H1 (cell line): ENCODE measurements at regions not wholly inside any gene's neighbourhood (a gene's known extent, or its start where the extent isn't known, plus 50 kb on each side); places are given as distances from the start of the nearest gene placed in this dataset.

Experiments used
- CTCF ChIA-PET: fragments of 300-600 bp; sonication (Branson Sonifier 250); formaldehyde crosslinking; loops from one replicate; lab custom pipeline; 2021; ENCODE audit not compliant: partially characterized antibody; lab: Charles Lee
- POLR2A ChIA-PET: fragments of 300-600 bp; sonication (Branson Sonifier 250); formaldehyde crosslinking; loops from one replicate; lab custom pipeline; 2021; ENCODE audit warnings: inconsistent platforms; ENCODE audit not compliant: partially characterized antibody; lab: Charles Lee
- DNase-seq, 2 experiments: peaks; one replicate each; pipeline versions ENCODE4 v3.0.0 to v3.0.0-alpha.2; 2010 to 2022; ENCODE audit warnings: low spot score in 2 of 2, low read depth in 1 of 2, mixed read lengths in 1 of 2
- FAIRE-seq: peaks from 2 replicates; lab custom pipeline; 2011; peaks lifted over from hg19 to GRCh38; lab: Jason Lieb, UNC
- H2AFZ ChIP-seq: 2 replicates; pipeline ENCODE4 v1.8.1; 2012; ENCODE audit warnings: low read length, inconsistent platforms
- H2AK5ac ChIP-seq: 2 replicates; pipeline ENCODE4 v1.6.1; 2013; ENCODE audit warnings: low read depth, low read length
- H2BK120ac ChIP-seq: replicated peaks from 2 replicates; pipeline ENCODE3; 2013; ENCODE audit warnings: low read depth, low read length, inconsistent platforms
- H2BK12ac ChIP-seq: 2 replicates; pipeline ENCODE4 v1.6.1; 2013; ENCODE audit warnings: low read depth, low read length
- H2BK15ac ChIP-seq: 2 replicates; pipeline ENCODE4 v1.6.1; 2013; ENCODE audit warnings: low read length
- H2BK20ac ChIP-seq: 2 replicates; pipeline ENCODE4 v1.6.1; 2013; ENCODE audit warnings: low read length
- H2BK5ac ChIP-seq: 2 replicates; pipeline ENCODE4 v1.6.1; 2013; ENCODE audit warnings: low read depth, low read length
- H3K14ac ChIP-seq: 2 replicates; pipeline ENCODE4 v1.6.1; 2013; ENCODE audit warnings: inconsistent platforms; ENCODE audit not compliant: insufficient read length
- H3K18ac ChIP-seq: 2 replicates; pipeline ENCODE4 v1.6.1; 2013; ENCODE audit warnings: low read length; ENCODE audit errors: extremely low read depth
- H3K23ac ChIP-seq: 2 replicates; pipeline ENCODE4 v1.6.1; 2013; ENCODE audit warnings: inconsistent platforms; ENCODE audit not compliant: insufficient read length
- H3K23me2 ChIP-seq: 2 replicates; pipeline ENCODE4 v1.6.1; 2013; ENCODE audit warnings: low read depth, low read length
- H3K27ac ChIP-seq: 2 replicates; pipeline ENCODE4 v1.6.1; 2011; ENCODE audit warnings: low read depth, low read length, inconsistent platforms
- H3K27me3 ChIP-seq, 4 experiments: replicated peaks in 1 of 4; 1 replicate in 1 of 4; 2 replicates in 3 of 4; pipeline versions ENCODE4 v1.6.1 to v1.8.1; 2011 to 2013; ENCODE audit warnings: low read length in 3 of 4, mild to moderate bottlenecking in 3 of 4, inconsistent platforms in 2 of 4, mixed read lengths in 2 of 4, moderate library complexity in 1 of 4; ENCODE audit not compliant: control insufficient read depth in 3 of 4, insufficient read depth in 3 of 4; ENCODE audit errors: extremely low read depth in 1 of 4
- H3K36me3 ChIP-seq, 4 experiments: 2 replicates each; pipeline versions ENCODE4 v1.6.1 to v1.8.1; 2011 to 2013; ENCODE audit warnings: mild to moderate bottlenecking in 4 of 4, low read length in 3 of 4, moderate library complexity in 2 of 4, control low read depth in 1 of 4, inconsistent platforms in 1 of 4; ENCODE audit not compliant: insufficient read depth in 4 of 4, control insufficient read depth in 2 of 4
- H3K4ac ChIP-seq: replicated peaks from 2 replicates; pipeline ENCODE3; 2013; ENCODE audit warnings: low read length, low read depth, mixed read lengths, inconsistent platforms; ENCODE audit not compliant: insufficient read length
- H3K4me1 ChIP-seq, 4 experiments: replicated peaks in 1 of 4; 1 replicate in 1 of 4; 2 replicates in 3 of 4; pipeline versions ENCODE4 v1.6.1 to v1.8.1; 2011 to 2013; ENCODE audit warnings: low read length in 3 of 4, inconsistent platforms in 2 of 4, mixed read lengths in 1 of 4; ENCODE audit not compliant: insufficient read depth in 4 of 4, control insufficient read depth in 3 of 4
- H3K4me2 ChIP-seq, 2 experiments: 2 replicates each; pipeline versions ENCODE4 v1.6.1 to v1.8.1; 2011 to 2013; ENCODE audit warnings: low read depth in 2 of 2, low read length in 2 of 2, control low read depth in 1 of 2, inconsistent platforms in 1 of 2, mild to moderate bottlenecking in 1 of 2; ENCODE audit not compliant: insufficient read depth in 1 of 2
- H3K4me3 ChIP-seq, 4 experiments: fragments of 200-600, 300-600 bp in 1 of 4; sonication (generic), shearing (Covaris generic), sonication (Bioruptor Twin) in 1 of 4; 2 replicates each; pipeline versions ENCODE4 v1.5.1 to v1.8.1; 2011 to 2016; ENCODE audit warnings: low read length in 4 of 4, low read depth in 3 of 4, control low read depth in 2 of 4, inconsistent platforms in 2 of 4, mild to moderate bottlenecking in 2 of 4, mixed read lengths in 1 of 4, moderate library complexity in 1 of 4; ENCODE audit not compliant: insufficient read depth in 2 of 4; ENCODE audit errors: extremely low read depth in 1 of 4
- H3K56ac ChIP-seq: replicated peaks from 2 replicates; pipeline ENCODE3; 2013; ENCODE audit warnings: low read depth, mild to moderate bottlenecking, mixed read lengths, low read length, inconsistent platforms; ENCODE audit not compliant: insufficient read length
- H3K79me1 ChIP-seq: 2 replicates; pipeline ENCODE4 v1.6.1; 2013; ENCODE audit warnings: low read depth, low read length, control low read depth
- H3K79me2 ChIP-seq, 2 experiments: 2 replicates each; pipeline versions ENCODE4 v1.6.1 to v1.8.1; 2012 to 2013; ENCODE audit warnings: low read length in 2 of 2, mild to moderate bottlenecking in 2 of 2, inconsistent platforms in 1 of 2; ENCODE audit not compliant: insufficient read depth in 2 of 2, control insufficient read depth in 1 of 2
- H3K9ac ChIP-seq, 4 experiments: replicated peaks in 1 of 4; 1 replicate in 1 of 4; 2 replicates in 3 of 4; pipeline versions ENCODE4 v1.6.1 to v1.8.1; 2011 to 2013; ENCODE audit warnings: low read depth in 3 of 4, low read length in 3 of 4, control low read depth in 2 of 4, mild to moderate bottlenecking in 2 of 4, moderate library complexity in 2 of 4, inconsistent platforms in 1 of 4; ENCODE audit errors: extremely low read depth in 1 of 4
- H3K9me3 ChIP-seq, 2 experiments: 2 replicates each; pipeline versions ENCODE4 v1.6.1 to v1.8.1; 2012 to 2013; ENCODE audit warnings: mild to moderate bottlenecking in 2 of 2, moderate library complexity in 2 of 2, control low read depth in 1 of 2, inconsistent platforms in 1 of 2, low read depth in 1 of 2, low read length in 1 of 2, mixed read lengths in 1 of 2; ENCODE audit not compliant: insufficient read depth in 2 of 2
- H4K20me1 ChIP-seq, 2 experiments: replicated peaks in 1 of 2; 2 replicates each; pipeline versions ENCODE3 to v1.8.1; 2011 to 2013; ENCODE audit warnings: inconsistent platforms in 2 of 2, low read length in 2 of 2, mild to moderate bottlenecking in 1 of 2; ENCODE audit not compliant: insufficient read depth in 2 of 2, control insufficient read depth in 1 of 2
- H4K5ac ChIP-seq: 2 replicates; pipeline ENCODE4 v1.6.1; 2013; ENCODE audit warnings: low read length, low read depth, mixed read lengths, inconsistent platforms; ENCODE audit not compliant: insufficient read length
- H4K8ac ChIP-seq: 2 replicates; pipeline ENCODE4 v1.8.0; 2013; ENCODE audit warnings: mild to moderate bottlenecking, moderate library complexity, low read length, inconsistent platforms; ENCODE audit not compliant: insufficient read depth; ENCODE audit errors: extremely low read depth
- H4K91ac ChIP-seq: replicated peaks from 2 replicates; pipeline ENCODE3; 2013; ENCODE audit warnings: low read length, mixed read lengths, inconsistent platforms; ENCODE audit not compliant: insufficient read length
- BACH1 ChIP-seq: IDR thresholded peaks from 2 replicates; pipeline ENCODE4 v1.6.1; 2012; ENCODE audit warnings: low read length, improper control_type of control experiment
- CHD1 ChIP-seq: IDR thresholded peaks from 2 replicates; pipeline ENCODE4 v1.6.1; 2012; ENCODE audit warnings: low read depth, low read length, improper control_type of control experiment
- EP300 ChIP-seq, 2 experiments: IDR thresholded peaks; 1 replicate in 1 of 2; 2 replicates in 1 of 2; pipeline ENCODE4 v1.6.1; 2011 to 2012; ENCODE audit warnings: low read depth in 2 of 2, low read length in 2 of 2, mild to moderate bottlenecking in 2 of 2, borderline replicate concordance in 1 of 2, inconsistent platforms in 1 of 2, moderate library complexity in 1 of 2
- FOSL1 ChIP-seq: IDR thresholded peaks from 2 replicates; pipeline ENCODE4 v1.6.1; 2011; ENCODE audit warnings: mild to moderate bottlenecking, low read depth, low read length, moderate library complexity; ENCODE audit not compliant: insufficient read depth
- GABPA ChIP-seq: IDR thresholded peaks from 2 replicates; pipeline ENCODE4 v1.6.1; 2011; ENCODE audit warnings: mild to moderate bottlenecking, low read length, moderate library complexity, borderline replicate concordance; ENCODE audit not compliant: insufficient read depth
- HDAC6 ChIP-seq: IDR thresholded peaks from one replicate; pipeline ENCODE4 v1.7.1; 2012; ENCODE audit warnings: low read depth, mild to moderate bottlenecking, inconsistent platforms, low read length, moderate library complexity
- JUN ChIP-seq: IDR thresholded peaks from 2 replicates; pipeline ENCODE4 v1.6.1; 2011; ENCODE audit warnings: low read depth, mild to moderate bottlenecking, improper control_type of control experiment, low read length
- KDM4A ChIP-seq: IDR thresholded peaks from one replicate; pipeline ENCODE4 v1.7.1; 2012; ENCODE audit warnings: low read depth, mild to moderate bottlenecking, moderate library complexity, low read length, inconsistent platforms; ENCODE audit not compliant: severe bottlenecking
- MAFK ChIP-seq: IDR thresholded peaks from 2 replicates; pipeline ENCODE4 v1.6.1; 2012; ENCODE audit warnings: low read depth, mild to moderate bottlenecking, improper control_type of control experiment, low read length
- NRF1 ChIP-seq: IDR thresholded peaks from 2 replicates; pipeline ENCODE4 v1.6.1; 2011; ENCODE audit warnings: mild to moderate bottlenecking, low read depth, low read length, improper control_type of control experiment
- POU5F1 ChIP-seq: IDR thresholded peaks from 2 replicates; pipeline ENCODE4 v1.6.1; 2011; ENCODE audit warnings: low read depth, mild to moderate bottlenecking, low read length, moderate library complexity
- RBBP5 ChIP-seq: IDR thresholded peaks from 2 replicates; pipeline ENCODE4 v1.7.1; 2012; ENCODE audit warnings: low read depth, mild to moderate bottlenecking, inconsistent platforms, low read length, moderate library complexity, borderline replicate concordance
- SP4 ChIP-seq: IDR thresholded peaks from 2 replicates; pipeline ENCODE4 v1.6.1; 2012; ENCODE audit warnings: low read length, inconsistent platforms
- TAF7 ChIP-seq: optimal IDR thresholded peaks from 2 replicates; pipeline ENCODE3; 2011; ENCODE audit warnings: low read depth, mild to moderate bottlenecking, inconsistent platforms, low read length, moderate library complexity, borderline replicate concordance
- TEAD4 ChIP-seq: IDR thresholded peaks from 2 replicates; pipeline ENCODE4 v1.6.1; 2012; ENCODE audit warnings: low read depth, low read length, inconsistent platforms, mixed read lengths
- WGBS, 2 experiments: shearing (Covaris generic) in 1 of 2; methylation state at CpG; one replicate each; pipeline versions ENCODE4 v1.1.6 to v1.1.7; 2013 to 2015; ENCODE audit warnings: low lambda C conversion rate in 2 of 2, mixed read lengths in 2 of 2, inconsistent platforms in 1 of 2, low coverage in 1 of 2, missing lambda C conversion rate in 1 of 2; ENCODE audit not compliant: insufficient replicate concordance in 2 of 2, insufficient coverage in 1 of 2, insufficient read length in 1 of 2; ENCODE audit errors: extremely low coverage in 1 of 2, missing lambda C conversion rate in 1 of 2; 5-methylcytosine and 5-hydroxymethylcytosine counted together

- H3K79me1 ChIP-seq, result no peaks in the 10 kb centered on the region
- no peak overlapping the region for H3K4me3 ChIP-seq
- no peak overlapping the region for H2BK15ac ChIP-seq
- no peak overlapping the region for H3K56ac ChIP-seq
- H2BK20ac ChIP-seq, result no peak overlapping the region
- H2BK120ac ChIP-seq, result no peak overlapping the region
- no peak overlapping the region for H3K23ac ChIP-seq
- H3K79me2 ChIP-seq, result no peaks in the 10 kb centered on the region
- no peak overlapping the region for H2AK5ac ChIP-seq
- no peak overlapping the region for H3K27ac ChIP-seq
- no peaks in the 10 kb centered on the region for H3K23me2 ChIP-seq
- H3K4ac ChIP-seq, result no peak overlapping the region
- H2AFZ ChIP-seq, result no peak overlapping the region
- no peak overlapping the region for H3K14ac ChIP-seq
- no peak overlapping the region for H4K5ac ChIP-seq
- no peaks in the 10 kb centered on the region for H3K4me1 ChIP-seq
- POLR2A ChIA-PET, result interaction anchor here (0.7 kb wide), 1 partner anchor 18 kb away, joined by 3 read pairs; no protein-coding TSS in a partner anchor
- no peak for FAIRE-seq
- no peak for DNase-seq
- CTCF ChIA-PET, result interaction anchor here (1.0 to 7.4 kb wide), 24 partner anchors 8 to 564 kb away, joined by 3 to 45 read pairs (median 4); no protein-coding TSS in a partner anchor
- no peak overlapping the region; the same call in 1 of the 2 replicates for H2BK12ac ChIP-seq
- no peak overlapping the region for H4K8ac ChIP-seq
- H3K27me3 ChIP-seq, result no peaks in the 10 kb centered on the region
- H3K18ac ChIP-seq, result no peak overlapping the region
- no peaks in the 10 kb centered on the region for H3K36me3 ChIP-seq
- H3K4me2 ChIP-seq, result no peak overlapping the region
- no peak overlapping the region for H2BK5ac ChIP-seq
- no peaks in the 10 kb centered on the region for H3K9me3 ChIP-seq
- H4K91ac ChIP-seq, result no peak overlapping the region
- no peak overlapping the region for H3K9ac ChIP-seq
- 80% methylated on average over 3 of the region's 3 CpGs; no CpG with 5 or more reads in 1 of the 2 experiments for WGBS, 2 experiments
- H4K20me1 ChIP-seq, result no peaks in the 10 kb centered on the region
- no peak for TF ChIP-seq POU5F1
- TF ChIP-seq MAFK, result no peak
- no peak for TF ChIP-seq BACH1
- no peak for TF ChIP-seq HDAC6
- TF ChIP-seq GABPA, result no peak
- TF ChIP-seq EP300 (IDR thresholded peaks at IDR 0.05; ENCODE audit: borderline replicate concordance in 1 of 2, low read depth in 2 of 2, low read length in 2 of 2), result no peak
- TF ChIP-seq NRF1, result no peak
- TF ChIP-seq TEAD4, result no peak
- TF ChIP-seq TAF7, result no peak
- no peak for TF ChIP-seq CHD1
- no peak for TF ChIP-seq RBBP5
- TF ChIP-seq FOSL1, result no peak
- no peak for TF ChIP-seq JUN
- no peak for TF ChIP-seq KDM4A
- TF ChIP-seq SP4, result no peak
Measured at GRCh38 chr7:142347091-142347490, 89.2 kb upstream of the PRSS58 start.
